ENCODE measurements at regions not wholly inside any gene's neighbourhood (a gene's known extent, or its start where the extent isn't known, plus 50 kb on each side); places are given as distances from the start of the nearest gene placed in this dataset.

- no peak for TF ChIP-seq MGA (IDR thresholded peaks at IDR 0.05)
- no peak for TF ChIP-seq ILK (tag; IDR thresholded peaks at IDR 0.05; ENCODE audit: borderline replicate concordance, low read depth)
- TF ChIP-seq RUNX1 (IDR thresholded peaks at IDR 0.05; ENCODE audit: low read depth) = no peak
- TF ChIP-seq CAMTA2 (CRISPR knock-in tag; conservative IDR thresholded peaks at IDR 0.05) = no peak
- TF ChIP-seq ZZZ3 (IDR thresholded peaks at IDR 0.05) = no peak
- TF ChIP-seq ZNF75A (CRISPR knock-in tag; IDR thresholded peaks at IDR 0.05) = no peak
- no peak for TF ChIP-seq CSDE1 (IDR thresholded peaks at IDR 0.05)
- TF ChIP-seq GTF2E2 (tag; IDR thresholded peaks at IDR 0.05) = no peak
- no peak for TF ChIP-seq RBM22 (IDR thresholded peaks at IDR 0.05; ENCODE audit: low read depth, low read length, poor library complexity, severe bottlenecking)
- TF ChIP-seq ELF2 (CRISPR knock-in tag; IDR thresholded peaks at IDR 0.05) = no peak
- TF ChIP-seq, protein P1, sequence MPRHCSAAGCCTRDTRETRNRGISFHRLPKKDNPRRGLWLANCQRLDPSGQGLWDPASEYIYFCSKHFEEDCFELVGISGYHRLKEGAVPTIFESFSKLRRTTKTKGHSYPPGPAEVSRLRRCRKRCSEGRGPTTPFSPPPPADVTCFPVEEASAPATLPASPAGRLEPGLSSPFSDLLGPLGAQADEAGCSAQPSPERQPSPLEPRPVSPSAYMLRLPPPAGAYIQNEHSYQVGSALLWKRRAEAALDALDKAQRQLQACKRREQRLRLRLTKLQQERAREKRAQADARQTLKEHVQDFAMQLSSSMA (CRISPR knock-in tag; IDR thresholded peaks at IDR 0.05) = no peak
- TF ChIP-seq, protein P2, sequence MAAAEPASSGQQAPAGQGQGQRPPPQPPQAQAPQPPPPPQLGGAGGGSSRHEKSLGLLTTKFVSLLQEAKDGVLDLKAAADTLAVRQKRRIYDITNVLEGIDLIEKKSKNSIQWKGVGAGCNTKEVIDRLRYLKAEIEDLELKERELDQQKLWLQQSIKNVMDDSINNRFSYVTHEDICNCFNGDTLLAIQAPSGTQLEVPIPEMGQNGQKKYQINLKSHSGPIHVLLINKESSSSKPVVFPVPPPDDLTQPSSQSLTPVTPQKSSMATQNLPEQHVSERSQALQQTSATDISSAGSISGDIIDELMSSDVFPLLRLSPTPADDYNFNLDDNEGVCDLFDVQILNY (CRISPR knock-in tag; IDR thresholded peaks at IDR 0.05) = no peak
- no peak for TF ChIP-seq FIP1L1 (IDR thresholded peaks at IDR 0.05; ENCODE audit: low read depth, low read length, poor library complexity, severe bottlenecking)
Measured at GRCh38 chr2:168401048-168401556, 55.0 kb upstream of the CERS6 start (continued).

Measured in K562 (cell line).